ENCODE measurements at regions not wholly inside any gene's neighbourhood (a gene's known extent, or its start where the extent isn't known, plus 50 kb on each side); places are given as distances from the start of the nearest gene placed in this dataset.

DNA sequence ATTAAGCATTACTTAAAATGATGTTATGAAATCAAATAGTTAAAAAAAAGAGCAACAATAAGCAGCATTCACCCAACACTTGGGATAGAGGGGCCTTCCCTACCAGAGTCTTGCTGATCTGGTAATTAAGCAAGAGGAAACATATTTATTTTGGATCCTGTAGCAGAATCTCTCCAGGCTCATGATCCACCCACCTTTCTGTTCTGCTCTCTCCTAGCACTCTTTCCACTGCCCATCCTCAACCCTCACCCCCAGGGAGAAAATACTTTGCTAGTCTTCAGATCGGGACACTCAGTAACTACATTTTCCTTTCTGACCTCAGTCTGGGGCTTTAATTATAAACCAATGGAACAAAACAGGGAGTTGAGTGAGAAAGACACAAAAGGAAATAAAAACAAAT lies 1541.9 kb downstream of the AACS start (continued):
- no peak for TF ChIP-seq CBX8 (IDR thresholded peaks at IDR 0.05; ENCODE audit: borderline replicate concordance, low read depth, low read length)
- TF ChIP-seq, protein P1, sequence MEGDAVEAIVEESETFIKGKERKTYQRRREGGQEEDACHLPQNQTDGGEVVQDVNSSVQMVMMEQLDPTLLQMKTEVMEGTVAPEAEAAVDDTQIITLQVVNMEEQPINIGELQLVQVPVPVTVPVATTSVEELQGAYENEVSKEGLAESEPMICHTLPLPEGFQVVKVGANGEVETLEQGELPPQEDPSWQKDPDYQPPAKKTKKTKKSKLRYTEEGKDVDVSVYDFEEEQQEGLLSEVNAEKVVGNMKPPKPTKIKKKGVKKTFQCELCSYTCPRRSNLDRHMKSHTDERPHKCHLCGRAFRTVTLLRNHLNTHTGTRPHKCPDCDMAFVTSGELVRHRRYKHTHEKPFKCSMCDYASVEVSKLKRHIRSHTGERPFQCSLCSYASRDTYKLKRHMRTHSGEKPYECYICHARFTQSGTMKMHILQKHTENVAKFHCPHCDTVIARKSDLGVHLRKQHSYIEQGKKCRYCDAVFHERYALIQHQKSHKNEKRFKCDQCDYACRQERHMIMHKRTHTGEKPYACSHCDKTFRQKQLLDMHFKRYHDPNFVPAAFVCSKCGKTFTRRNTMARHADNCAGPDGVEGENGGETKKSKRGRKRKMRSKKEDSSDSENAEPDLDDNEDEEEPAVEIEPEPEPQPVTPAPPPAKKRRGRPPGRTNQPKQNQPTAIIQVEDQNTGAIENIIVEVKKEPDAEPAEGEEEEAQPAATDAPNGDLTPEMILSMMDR (IDR thresholded peaks at IDR 0.05; ENCODE audit: control extremely low read depth in 1 of 3, insufficient read depth in 1 of 3, low read depth in 1 of 3, low read length in 3 of 3), result no peak
- no peak for TF ChIP-seq CTBP2 (IDR thresholded peaks at IDR 0.05; ENCODE audit: borderline replicate concordance, insufficient read depth, insufficient read length, low read length)
- TF ChIP-seq PHF8 (conservative IDR thresholded peaks at IDR 0.05; ENCODE audit: low read depth, low read length), result no peak
